GOT3 (cell line): ENCODE measurements at regions not wholly inside any gene's neighbourhood (a gene's known extent, or its start where the extent isn't known, plus 50 kb on each side); places are given as distances from the start of the nearest gene placed in this dataset.
"Not testable (repeated sequence)": the region's sequence is repeated elsewhere in the genome, so short reads cannot be mapped to it uniquely, and the experiment has no call there.

Experiments used
- DNase-seq: peaks from one replicate; lab custom pipeline; 2025; ENCODE audit warnings: mixed read lengths; lab: John Stamatoyannopoulos, UW

DNA sequence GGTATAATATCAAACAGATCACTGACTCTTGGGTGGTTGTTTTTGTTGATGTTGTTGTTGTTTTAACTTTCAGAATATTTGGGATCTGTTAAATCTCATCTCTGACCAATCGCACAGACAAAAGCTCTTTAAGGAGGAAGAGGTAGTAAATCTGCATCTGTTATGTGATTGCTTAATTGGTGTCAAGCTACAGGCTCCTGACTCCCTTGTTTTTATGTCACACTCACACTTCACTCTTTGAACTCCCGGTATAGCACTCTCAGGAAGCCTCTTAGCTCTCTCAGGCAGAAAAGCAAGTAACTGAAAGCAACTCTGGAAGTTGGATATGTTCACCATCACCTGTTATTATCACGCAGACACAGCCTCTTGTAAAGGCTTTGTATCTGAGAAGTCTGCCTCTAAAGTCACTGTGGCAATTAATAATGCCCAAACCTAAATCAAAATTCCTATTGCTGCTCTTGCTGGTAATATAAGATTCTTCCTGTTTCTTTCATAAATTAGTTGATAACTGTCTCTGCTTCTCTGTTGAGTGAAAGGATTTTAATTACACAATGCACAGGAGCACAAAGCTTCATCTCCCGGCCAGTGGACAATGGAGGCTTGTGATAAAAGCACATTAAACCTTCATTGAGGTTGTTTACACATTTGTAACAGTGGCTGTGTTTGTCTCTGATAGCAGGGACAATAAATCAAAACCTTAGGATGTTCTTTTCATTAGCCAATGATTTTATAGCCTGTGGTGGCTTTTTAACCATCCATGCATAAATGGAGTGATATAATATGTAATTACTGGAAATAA, 576.7 kb downstream of the MFSD1 start:
- DNase-seq = no peak

DNA sequence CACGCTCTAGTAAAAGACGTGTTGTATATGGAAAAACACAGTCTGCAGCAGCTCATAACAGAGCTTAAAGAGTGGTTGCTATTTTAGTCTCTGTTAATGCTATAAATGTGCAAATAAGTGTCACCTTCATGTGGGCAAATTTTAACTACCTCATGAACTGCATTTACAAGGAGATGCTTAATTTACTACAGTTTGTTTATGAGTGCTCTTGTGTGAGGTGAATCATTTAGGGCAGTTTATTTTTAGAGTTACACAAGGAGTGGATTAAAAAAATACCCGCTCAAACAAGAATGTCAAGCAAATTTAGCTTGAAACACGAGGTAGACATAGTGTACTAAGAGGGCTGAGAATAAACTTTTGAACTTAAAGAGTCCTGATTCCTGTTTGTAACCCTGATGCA, 579.0 kb downstream of the MFSD1 start:
- no peak for DNase-seq

DNA sequence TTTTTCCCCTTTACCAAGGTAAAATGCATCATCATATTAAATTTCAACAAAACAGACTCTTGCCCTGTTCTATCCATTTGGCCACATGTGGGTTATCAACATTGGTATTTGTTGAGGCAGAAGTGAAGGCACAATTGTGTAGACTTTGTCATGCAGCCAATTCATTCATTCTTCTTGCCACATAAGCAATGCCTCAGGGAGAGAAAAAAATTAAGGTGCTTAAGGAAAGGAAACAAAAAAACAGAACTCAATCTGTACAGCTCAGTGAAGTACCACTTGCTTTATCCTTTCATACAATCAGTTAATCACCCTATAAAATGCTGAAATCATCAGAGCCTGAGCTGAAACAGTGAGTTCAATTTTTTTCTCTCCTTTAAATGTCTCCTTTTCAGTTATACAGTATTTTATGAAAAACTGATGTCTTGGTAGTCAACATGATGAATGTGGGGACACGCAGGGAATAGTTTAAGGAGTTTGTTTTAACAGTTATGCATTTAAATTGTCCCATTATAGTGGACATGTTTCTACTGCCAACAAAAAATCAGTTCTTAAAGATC, 588.9 kb downstream of the MFSD1 start:
- DNase-seq = no peak

GRCh38 chr3:159397683-159398082, 591.0 kb upstream of the IL12A start:
- DNase-seq = not testable (repeated sequence)

DNA sequence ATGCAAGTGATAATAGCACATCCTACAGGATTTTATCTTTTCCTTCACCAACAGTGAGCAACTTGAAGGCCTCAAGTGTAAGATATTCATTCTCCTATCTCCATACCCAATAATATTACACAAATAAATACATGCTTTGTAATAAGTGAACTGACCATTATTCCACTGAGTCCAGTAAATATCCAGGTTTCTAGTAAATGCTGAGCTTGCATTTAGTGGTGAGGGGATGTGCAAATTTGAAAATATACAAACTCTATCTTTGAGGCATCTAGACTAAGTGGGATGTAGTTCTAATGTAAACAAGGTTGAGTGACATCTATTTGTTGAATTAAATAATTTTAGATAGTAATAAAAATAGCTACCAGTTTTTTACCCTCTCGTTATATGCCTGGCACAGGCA, 587.6 kb upstream of the IL12A start:
- DNase-seq = no peak

DNA sequence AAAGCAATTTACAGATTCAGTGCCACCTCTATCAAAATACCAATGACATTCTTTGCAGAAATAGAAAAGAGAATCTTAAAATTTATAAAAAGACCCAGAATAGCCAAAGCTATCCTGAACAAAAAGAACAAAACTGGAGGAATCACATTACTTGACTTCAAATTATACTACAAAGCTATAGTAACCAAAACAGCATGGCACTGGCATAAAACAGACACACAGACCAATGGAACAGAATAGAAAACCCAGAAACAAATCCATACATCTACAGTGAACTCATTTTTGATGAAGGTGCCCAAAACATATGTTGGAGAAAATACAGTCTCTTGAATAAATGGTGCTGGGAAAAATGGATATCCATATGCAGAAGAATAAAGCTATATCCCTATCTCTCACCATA, 578.9 kb upstream of the IL12A start:
- DNase-seq = not testable (repeated sequence)

DNA sequence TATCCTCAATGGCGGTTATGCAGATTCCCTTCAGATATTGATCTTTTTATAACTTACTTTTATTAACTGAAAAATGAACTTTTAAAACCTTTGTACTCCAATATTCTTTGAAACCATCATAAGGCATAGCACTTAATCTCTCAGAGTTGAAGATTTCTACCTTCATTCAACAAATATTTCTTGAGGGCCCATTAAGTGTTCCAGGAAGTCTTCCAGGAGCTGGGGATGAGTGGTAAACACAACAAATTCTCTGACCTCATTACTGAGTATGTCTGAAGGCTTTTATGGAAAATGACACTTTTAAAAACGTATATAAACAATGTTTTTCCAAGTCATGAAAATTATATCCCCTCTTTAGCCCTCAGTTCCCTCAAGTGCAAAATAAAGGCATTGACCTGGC, 575.3 kb upstream of the IL12A start:
- no peak for DNase-seq

DNA sequence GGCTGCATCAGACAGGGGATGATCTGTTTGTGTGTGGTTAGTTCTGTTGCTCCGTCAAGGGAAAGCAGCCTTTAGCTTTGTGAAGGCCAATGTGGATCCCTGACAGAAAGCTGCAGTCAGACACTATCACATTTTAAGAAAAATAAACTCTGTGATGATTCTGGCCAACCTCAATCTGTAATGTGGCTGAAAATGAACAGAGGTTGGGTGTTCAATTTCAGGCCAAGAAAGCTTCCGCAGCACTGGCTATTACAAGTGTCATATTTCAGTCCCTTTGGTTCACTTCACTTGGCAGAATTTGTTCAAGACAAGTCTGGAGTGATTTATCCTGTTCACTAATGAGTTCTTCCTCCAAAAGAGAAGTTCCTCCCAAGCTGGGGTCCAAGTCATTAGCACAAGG, 571.8 kb upstream of the IL12A start:
- DNase-seq = no peak

GRCh38 chr3:159417761-159418160, 570.9 kb upstream of the IL12A start:
- no peak for DNase-seq

GRCh38 chr3:159418571-159419526, 569.8 kb upstream of the IL12A start:
- no peak for DNase-seq

DNA sequence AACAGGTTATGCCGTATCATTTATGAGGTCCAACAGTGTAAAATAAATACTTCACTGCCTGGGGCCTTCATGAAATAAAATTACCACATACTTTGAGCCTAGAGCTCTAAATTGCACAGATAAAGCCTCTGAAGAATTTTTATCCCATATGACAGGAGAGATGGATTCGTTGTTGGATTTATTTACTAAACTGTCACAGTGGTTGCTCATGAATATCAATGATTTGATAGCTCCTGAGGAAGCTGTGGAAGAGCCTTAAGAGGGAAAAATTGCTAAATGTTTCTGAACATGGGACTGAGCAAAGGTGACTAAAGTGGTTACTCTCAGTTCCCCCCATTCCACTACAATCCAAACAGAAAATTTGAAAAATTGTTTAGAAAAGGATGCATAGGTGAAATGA, 558.9 kb upstream of the IL12A start:
- DNase-seq = no peak

- DNase-seq = no peak
These were observed 555.8 kb upstream of the IL12A start for GRCh38 chr3:159432682-159433340.

DNA sequence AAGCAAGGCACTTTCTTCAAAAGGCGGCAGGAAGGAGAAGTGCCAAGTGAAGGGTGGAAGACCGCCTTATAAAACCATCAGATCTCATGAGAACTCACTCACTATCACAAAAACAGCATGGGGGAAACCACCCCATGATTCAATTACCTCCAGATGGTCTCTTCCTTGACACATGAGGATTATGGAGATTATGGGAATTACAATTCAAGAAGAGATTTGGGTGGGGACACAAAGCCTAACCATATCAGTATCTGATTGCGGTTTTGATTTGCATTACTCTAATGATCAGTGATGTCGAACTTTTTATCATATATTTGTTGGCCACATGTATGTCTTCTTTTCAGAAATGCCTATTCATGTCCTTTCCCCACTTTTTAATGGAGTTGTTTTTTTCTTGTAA, 549.3 kb upstream of the IL12A start:
- DNase-seq = no peak

DNA sequence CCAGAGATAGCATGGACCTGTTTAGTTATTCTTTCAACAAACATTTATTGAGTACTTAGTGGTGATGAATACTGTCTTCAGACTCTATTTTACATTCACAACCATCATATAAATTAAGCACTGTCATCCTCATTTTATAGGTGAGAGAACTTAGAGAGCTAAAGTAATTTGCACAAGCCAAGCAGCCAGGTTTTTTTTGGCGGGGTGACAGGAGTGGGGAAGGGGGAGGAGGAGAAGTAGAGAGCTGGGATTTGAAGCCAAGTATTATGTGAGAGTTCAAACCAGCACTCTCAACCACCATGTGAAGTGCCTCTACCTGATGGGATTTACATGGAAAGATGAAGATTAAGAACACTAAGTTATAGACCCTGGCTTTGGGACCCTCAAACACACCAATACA, 547.4 kb upstream of the IL12A start:
- no peak for DNase-seq

GRCh38 chr3:159443266-159443665, 545.4 kb upstream of the IL12A start:
- DNase-seq = no peak

DNA sequence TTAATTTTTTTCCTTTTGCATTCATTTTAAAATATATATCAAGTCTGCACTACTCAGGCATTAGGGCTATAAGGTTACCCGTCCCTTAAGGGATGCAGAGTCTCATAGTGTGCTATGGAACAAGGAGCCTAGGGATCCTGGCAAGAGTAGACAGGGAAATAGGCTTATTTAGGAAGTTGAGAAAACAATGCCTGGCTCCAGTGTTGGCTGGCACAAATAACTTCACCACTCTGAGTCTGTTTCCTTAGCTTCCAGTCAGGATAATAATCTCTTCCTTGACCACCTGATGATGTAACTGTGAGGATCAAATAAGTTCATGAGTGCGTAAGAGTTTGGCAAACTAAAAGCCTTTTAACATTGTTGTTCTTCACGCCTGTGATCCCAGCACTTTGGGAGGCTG, 540.8 kb upstream of the IL12A start:
- DNase-seq = no peak

- DNase-seq = no peak
These were observed 539.7 kb upstream of the IL12A start for GRCh38 chr3:159448902-159449301.

DNA sequence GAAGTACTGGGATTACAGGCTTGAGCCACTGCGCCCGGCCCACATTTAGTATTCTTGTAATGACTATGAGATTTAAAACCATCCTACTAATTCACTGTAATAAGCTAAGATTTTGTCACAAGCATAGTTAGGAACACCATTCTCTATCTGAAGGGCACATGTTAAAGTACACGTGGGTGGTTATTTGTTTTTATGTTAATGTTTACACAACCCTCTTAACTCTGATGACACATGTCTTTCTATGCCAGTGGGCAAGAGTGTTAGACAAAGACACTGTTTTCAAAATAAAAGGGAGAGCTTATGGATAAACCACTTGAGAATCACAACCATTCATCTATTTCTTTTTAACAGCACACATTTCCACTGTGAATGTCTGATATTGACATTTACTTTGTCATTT, 537.6 kb upstream of the IL12A start:
- no peak for DNase-seq

DNA sequence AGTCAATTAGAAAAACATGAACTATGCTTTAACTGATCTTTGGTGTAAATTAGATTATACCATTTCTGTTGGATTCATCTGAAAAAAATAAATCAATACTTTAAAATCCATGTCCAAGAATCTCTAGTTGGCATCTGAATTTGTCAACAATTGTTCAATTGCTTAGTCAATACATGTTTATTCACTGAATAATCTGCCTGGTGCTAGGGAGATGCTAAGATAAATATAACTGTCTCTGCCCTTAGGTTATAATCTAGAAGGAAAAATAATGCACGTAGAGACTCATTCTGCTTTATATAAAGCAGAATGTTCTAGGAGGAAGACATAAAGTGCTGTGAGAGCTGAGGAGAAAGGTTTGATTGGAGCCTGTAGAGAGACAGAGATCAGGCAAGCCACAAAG, 537.2 kb upstream of the IL12A start:
- no peak for DNase-seq

- DNase-seq = no peak
These were observed 535.6 kb upstream of the IL12A start for GRCh38 chr3:159453036-159453435.

GRCh38 chr3:159453945-159454344, 534.7 kb upstream of the IL12A start:
- DNase-seq = no peak

DNA sequence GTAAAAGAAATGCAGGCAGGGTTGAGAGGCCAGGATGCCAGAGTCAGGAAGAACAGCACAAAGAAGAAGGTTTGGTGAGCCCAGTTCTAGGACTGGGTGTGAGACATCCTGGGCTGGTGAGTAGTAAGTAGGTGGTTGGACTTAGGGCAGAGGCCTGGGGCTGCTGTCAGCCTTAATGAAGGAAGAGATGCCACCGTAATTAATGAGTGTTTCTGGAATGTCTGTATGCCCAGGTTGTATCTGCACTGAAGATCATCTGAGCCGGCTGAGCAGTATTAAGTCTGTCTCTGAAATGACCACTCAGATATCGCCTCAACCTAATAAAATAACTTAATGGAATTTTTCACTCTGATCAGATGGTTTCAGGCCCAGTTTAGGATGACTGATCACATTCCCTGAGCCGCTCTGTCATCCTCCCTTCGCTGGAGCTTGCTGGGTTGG, 532.9 kb upstream of the IL12A start:
- DNase-seq = no peak
